Heart left ventricle (tissue), 13 donors: ENCODE measurements at regions not wholly inside any gene's neighbourhood (a gene's known extent, or its start where the extent isn't known, plus 50 kb on each side); places are given as distances from the start of the nearest gene placed in this dataset.

Experiments used
- POLR2A ChIP-seq, 2 donors: fragments of 450-650 bp; IDR thresholded peaks; one replicate each; pipeline ENCODE4 v1.6.1; 2017; ENCODE audit warnings: antibody characterized with exemption in 2 of 2, mild to moderate bottlenecking in 2 of 2, moderate library complexity in 2 of 2
- TF ChIP-seq, protein P1 (sequence below), 12 donors: fragments of 200-600 bp; sonication (generic) in 4 of 12; IDR thresholded peaks; one replicate each; pipeline versions ENCODE4 v1.5.0 to v1.8.0; 2018 to 2022; ENCODE audit warnings: antibody characterized with exemption in 12 of 12, mild to moderate bottlenecking in 5 of 12
- donor health status: ischemic (EF 13 %, LVEDD 7.1; RV severe dilation, severe dysfunction).
- donor health status: DM: no; HTN: yes; CAD: no.
- donor health status: DM: no; HTN: no; CAD: no.
- donor health status: ischemic (EF 25% LVEDD 6.9; RV normal size, moderate dysfunction).
- donor health status: ischemic (EF 25% LVEDD 5.7; RV mildly dilated, moderate dysfunction).
- donor health status: ischemic (EF 35%, LVEDD 5.7; RV mildly dilated, moderate dysfunction).
- donor health status: nonischemic (EF 11% LVEDD 7.7; RV severe dilation, severe dysfunction).
- donor health status: DM: yes; HTN: yes; CAD: no.
- donor health status: PGD.
- donor health status: ischemic (EF 29% LVEDD 5.4; RV normal size, mild dysfunction).
- donor health status: nonischemic (EF 23%, LVEDD 6.1; RV moderate dilation, normal function).

DNA sequence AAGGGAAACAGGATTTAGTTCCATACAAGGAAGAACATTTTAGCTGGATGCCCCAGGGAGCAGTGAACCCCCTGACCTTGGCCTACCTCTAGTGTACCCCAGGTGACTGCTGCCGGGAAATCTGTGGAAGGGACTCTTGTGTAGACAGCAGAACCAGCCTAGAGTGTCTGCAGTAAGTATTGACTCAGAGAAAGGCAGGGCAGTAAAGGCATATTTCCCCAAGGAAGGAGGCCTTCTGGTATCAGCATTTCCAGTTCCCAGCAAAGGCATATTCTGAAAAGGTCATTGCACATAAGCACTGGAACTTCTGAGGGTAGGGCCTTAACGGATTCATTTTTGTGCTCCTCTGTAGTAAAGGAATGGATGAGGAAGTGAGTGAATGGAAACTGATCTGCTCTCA lies 246.2 kb downstream of the FAM43A start:
- TF ChIP-seq, protein P1, sequence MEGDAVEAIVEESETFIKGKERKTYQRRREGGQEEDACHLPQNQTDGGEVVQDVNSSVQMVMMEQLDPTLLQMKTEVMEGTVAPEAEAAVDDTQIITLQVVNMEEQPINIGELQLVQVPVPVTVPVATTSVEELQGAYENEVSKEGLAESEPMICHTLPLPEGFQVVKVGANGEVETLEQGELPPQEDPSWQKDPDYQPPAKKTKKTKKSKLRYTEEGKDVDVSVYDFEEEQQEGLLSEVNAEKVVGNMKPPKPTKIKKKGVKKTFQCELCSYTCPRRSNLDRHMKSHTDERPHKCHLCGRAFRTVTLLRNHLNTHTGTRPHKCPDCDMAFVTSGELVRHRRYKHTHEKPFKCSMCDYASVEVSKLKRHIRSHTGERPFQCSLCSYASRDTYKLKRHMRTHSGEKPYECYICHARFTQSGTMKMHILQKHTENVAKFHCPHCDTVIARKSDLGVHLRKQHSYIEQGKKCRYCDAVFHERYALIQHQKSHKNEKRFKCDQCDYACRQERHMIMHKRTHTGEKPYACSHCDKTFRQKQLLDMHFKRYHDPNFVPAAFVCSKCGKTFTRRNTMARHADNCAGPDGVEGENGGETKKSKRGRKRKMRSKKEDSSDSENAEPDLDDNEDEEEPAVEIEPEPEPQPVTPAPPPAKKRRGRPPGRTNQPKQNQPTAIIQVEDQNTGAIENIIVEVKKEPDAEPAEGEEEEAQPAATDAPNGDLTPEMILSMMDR (IDR thresholded peaks at IDR 0.05), result no peak
- no peak for TF ChIP-seq POLR2A (IDR thresholded peaks at IDR 0.05)
